Testis (tissue), 2 donors: ENCODE measurements at regions not wholly inside any gene's neighbourhood (a gene's known extent, or its start where the extent isn't known, plus 50 kb on each side); places are given as distances from the start of the nearest gene placed in this dataset.

Experiments
- POLR2A ChIP-seq: fragments of 450-650 bp; IDR thresholded peaks from one replicate; pipeline ENCODE4 v1.6.1; 2017; ENCODE audit warnings: antibody characterized with exemption, mild to moderate bottlenecking, moderate library complexity
- TF ChIP-seq, protein P1 (sequence below), 3 experiments: fragments of 450-650 bp in 2 of 3; fragments of 200-600 bp in 1 of 3; sonication (generic) in 1 of 3; IDR thresholded peaks; one replicate each; pipeline ENCODE4 v1.5.1; 2016 to 2019; ENCODE audit warnings: antibody characterized with exemption in 3 of 3, mild to moderate bottlenecking in 2 of 3, moderate library complexity in 1 of 3

DNA sequence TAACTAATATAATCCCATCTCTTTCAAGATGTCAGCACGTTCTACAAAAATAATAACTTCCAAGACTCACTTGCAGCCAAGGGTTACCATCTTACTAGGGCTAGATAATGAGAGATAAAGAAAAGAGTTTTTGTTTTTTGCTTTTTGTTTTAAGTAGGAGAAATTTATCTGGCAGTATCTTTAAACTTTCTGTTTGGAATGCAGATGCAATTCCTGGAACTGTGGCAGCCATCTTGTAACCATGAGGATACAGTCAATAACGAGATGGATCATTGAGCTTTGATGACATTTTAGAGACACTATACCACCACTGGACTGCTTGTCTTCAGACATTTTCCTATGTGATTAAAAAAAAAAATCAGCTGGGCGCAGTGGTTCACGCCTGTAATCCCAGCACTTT lies 171.2 kb upstream of the ARID2 start:
- TF ChIP-seq, protein P1, sequence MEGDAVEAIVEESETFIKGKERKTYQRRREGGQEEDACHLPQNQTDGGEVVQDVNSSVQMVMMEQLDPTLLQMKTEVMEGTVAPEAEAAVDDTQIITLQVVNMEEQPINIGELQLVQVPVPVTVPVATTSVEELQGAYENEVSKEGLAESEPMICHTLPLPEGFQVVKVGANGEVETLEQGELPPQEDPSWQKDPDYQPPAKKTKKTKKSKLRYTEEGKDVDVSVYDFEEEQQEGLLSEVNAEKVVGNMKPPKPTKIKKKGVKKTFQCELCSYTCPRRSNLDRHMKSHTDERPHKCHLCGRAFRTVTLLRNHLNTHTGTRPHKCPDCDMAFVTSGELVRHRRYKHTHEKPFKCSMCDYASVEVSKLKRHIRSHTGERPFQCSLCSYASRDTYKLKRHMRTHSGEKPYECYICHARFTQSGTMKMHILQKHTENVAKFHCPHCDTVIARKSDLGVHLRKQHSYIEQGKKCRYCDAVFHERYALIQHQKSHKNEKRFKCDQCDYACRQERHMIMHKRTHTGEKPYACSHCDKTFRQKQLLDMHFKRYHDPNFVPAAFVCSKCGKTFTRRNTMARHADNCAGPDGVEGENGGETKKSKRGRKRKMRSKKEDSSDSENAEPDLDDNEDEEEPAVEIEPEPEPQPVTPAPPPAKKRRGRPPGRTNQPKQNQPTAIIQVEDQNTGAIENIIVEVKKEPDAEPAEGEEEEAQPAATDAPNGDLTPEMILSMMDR (IDR thresholded peaks at IDR 0.05) = no peak
- no peak for TF ChIP-seq POLR2A
